ENCODE measurements at regions not wholly inside any gene's neighbourhood (a gene's known extent, or its start where the extent isn't known, plus 50 kb on each side); places are given as distances from the start of the nearest gene placed in this dataset.

DNA sequence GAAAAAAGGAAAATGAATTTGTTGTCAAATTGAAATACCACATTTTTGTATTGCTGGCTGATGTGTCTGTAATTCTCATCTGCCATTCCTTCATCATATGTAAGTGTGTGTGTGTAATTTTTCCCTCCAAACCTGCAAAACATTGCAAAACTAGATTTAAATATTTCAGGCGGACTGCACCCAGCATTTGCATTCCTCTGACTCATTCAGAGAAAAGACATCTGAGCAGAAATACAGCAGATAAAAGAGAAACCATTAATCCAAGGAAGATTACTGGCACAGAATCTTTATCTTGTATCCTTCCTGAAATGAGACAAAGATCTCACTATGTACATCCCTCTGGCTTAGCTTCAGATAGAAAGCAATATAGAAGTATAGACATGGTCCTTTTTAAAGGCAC lies 275.3 kb downstream of the TMEM38B start:
- H3K27ac ChIP-seq (ENCODE audit: insufficient read length, low read depth, low read length): no peak overlapping the region
- H3K27ac Mint-ChIP-seq: no peak overlapping the region

More for the DNA sequence above, 275.3 kb downstream of the TMEM38B start:
- Mint-ChIP-seq H3K9me3 (no peaks in the 10 kb centered on the region), H3K4me1 (peaks cover 17 to 25% of the 10 kb centered on the region in 2 experiments), H3K4me3 (no peak overlapping the region), H3K27me3 (ENCODE audit: low read depth) (peaks cover 39% of the 10 kb centered on the region), H3K36me3 (ENCODE audit: insufficient read depth in 1 of 3, low read depth in 3 of 3) (no peaks in the 10 kb centered on the region)
- H2BK20ac ChIP-seq (ENCODE audit: low read depth, low read length, poor library complexity, severe bottlenecking): no peak overlapping the region
- H2BK5ac ChIP-seq (ENCODE audit: insufficient read length, low read length): no peak overlapping the region
- no peak overlapping the region for H3K4ac ChIP-seq (ENCODE audit: low read depth, low read length)
- H3K9ac ChIP-seq (ENCODE audit: extremely low read depth, insufficient read length, low read length): no peak overlapping the region
- H4K8ac ChIP-seq (replicated peaks; ENCODE audit: insufficient read length, low read depth, low read length): no peak overlapping the region
- WGBS (ENCODE audit: extremely low coverage, insufficient read length, low lambda C conversion rate): no CpG with 5 or more reads among the region's 1 CpG
- H3K4me2 ChIP-seq (ENCODE audit: insufficient read depth, insufficient read length, low read length): no peak overlapping the region
- no peak overlapping the region for H2AFZ ChIP-seq (ENCODE audit: low read length)
- H2BK120ac ChIP-seq (ENCODE audit: low read depth, low read length, poor library complexity, severe bottlenecking): no peak overlapping the region
- no peak overlapping the region for H2AK5ac ChIP-seq (ENCODE audit: insufficient read length, low read length)
- H3K79me2 ChIP-seq (ENCODE audit: insufficient read depth, low read length): no peaks in the 10 kb centered on the region
- H4K5ac ChIP-seq (ENCODE audit: insufficient read length, low read depth, low read length): no peak overlapping the region
- no peak overlapping the region for H3K18ac ChIP-seq (ENCODE audit: insufficient read length, low read depth, low read length)
- no peaks in the 10 kb centered on the region for H3K9me3 ChIP-seq (ENCODE audit: control insufficient read depth, low read depth, low read length)
- no peak overlapping the region for H3K56ac ChIP-seq (ENCODE audit: insufficient read length, low read depth, low read length)
- H3K27me3 ChIP-seq (ENCODE audit: insufficient read depth, low read length): peaks cover 7% of the 10 kb centered on the region; the same call in 1 of the 2 replicates
- H3K23ac ChIP-seq (ENCODE audit: insufficient read length, low read depth, low read length): no peak overlapping the region
- no peak for DNase-seq
- H3K23me2 ChIP-seq (ENCODE audit: insufficient read length, low read depth, low read length, poor library complexity, severe bottlenecking): no peaks in the 10 kb centered on the region
- H3T11ph ChIP-seq (ENCODE audit: low read length): no peak overlapping the region
- no peak overlapping the region for H2BK12ac ChIP-seq (ENCODE audit: insufficient read length, low read depth, low read length)
- no peak overlapping the region for H2BK15ac ChIP-seq (ENCODE audit: low read depth, low read length)
- 0 out of 2 replicates have a peak, but pooled peaks cover 4% of the 10 kb centered on the region for H3K4me1 ChIP-seq (ENCODE audit: insufficient read depth, low read length)
- no peak overlapping the region for H3K14ac ChIP-seq (ENCODE audit: insufficient read depth, low read length)
- no peak overlapping the region for H4K91ac ChIP-seq (ENCODE audit: insufficient read length, low read depth, low read length)
- H4K20me1 ChIP-seq (ENCODE audit: control insufficient read depth, insufficient read depth, insufficient read length): no peaks in the 10 kb centered on the region
- TF ChIP-seq, protein P1, sequence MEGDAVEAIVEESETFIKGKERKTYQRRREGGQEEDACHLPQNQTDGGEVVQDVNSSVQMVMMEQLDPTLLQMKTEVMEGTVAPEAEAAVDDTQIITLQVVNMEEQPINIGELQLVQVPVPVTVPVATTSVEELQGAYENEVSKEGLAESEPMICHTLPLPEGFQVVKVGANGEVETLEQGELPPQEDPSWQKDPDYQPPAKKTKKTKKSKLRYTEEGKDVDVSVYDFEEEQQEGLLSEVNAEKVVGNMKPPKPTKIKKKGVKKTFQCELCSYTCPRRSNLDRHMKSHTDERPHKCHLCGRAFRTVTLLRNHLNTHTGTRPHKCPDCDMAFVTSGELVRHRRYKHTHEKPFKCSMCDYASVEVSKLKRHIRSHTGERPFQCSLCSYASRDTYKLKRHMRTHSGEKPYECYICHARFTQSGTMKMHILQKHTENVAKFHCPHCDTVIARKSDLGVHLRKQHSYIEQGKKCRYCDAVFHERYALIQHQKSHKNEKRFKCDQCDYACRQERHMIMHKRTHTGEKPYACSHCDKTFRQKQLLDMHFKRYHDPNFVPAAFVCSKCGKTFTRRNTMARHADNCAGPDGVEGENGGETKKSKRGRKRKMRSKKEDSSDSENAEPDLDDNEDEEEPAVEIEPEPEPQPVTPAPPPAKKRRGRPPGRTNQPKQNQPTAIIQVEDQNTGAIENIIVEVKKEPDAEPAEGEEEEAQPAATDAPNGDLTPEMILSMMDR (conservative IDR thresholded peaks at IDR 0.05): no peak
- no peaks in the 10 kb centered on the region for H3K79me1 ChIP-seq (ENCODE audit: insufficient read depth, low read depth, low read length, poor library complexity, severe bottlenecking)

Data from H9 (cell line).